Panc1 (cell line): ENCODE measurements at regions not wholly inside any gene's neighbourhood (a gene's known extent, or its start where the extent isn't known, plus 50 kb on each side); places are given as distances from the start of the nearest gene placed in this dataset.

Experiments
- ATAC-seq: fragments of 200-7000 bp; cut with Tn5 transposase; 2 replicates; pipeline ENCODE4 v1.9.1; 2020; ENCODE audit warnings: mild to moderate bottlenecking, moderate library complexity
- BruUV-seq: library from RNA; stranded (reverse); fragments of 400-500 nt; replicated peaks from 2 replicates; lab custom pipeline; 2021; lab: Mats Ljungman, UMichigan
- CTCF ChIA-PET: fragments of 300-600 bp; sonication (Branson Sonifier 250); formaldehyde crosslinking; loops from one replicate; lab custom pipeline; 2022; ENCODE audit warnings: antibody characterized with exemption; lab: Charles Lee
- POLR2A ChIA-PET: fragments of 300-600 bp; sonication (Branson Sonifier 250); formaldehyde crosslinking; loops from one replicate; lab custom pipeline; 2022; ENCODE audit warnings: antibody characterized with exemption; lab: Charles Lee
- DNase-seq: peaks from one replicate; pipeline ENCODE4 v3.0.0-alpha.2; 2010; ENCODE audit warnings: low read depth, low spot score
- H3K27ac ChIP-seq: 2 replicates; pipeline ENCODE4 v1.5.1; 2011; ENCODE audit warnings: mild to moderate bottlenecking, low read length, inconsistent platforms
- H3K27me3 ChIP-seq: fragments of 200-500 bp; sonication (Bioruptor generic); 2 replicates; pipeline ENCODE4 v1.6.0; 2014; ENCODE audit warnings: low read length, inconsistent platforms; ENCODE audit not compliant: control insufficient read depth, insufficient read depth
- H3K36me3 ChIP-seq: fragments of 200-500 bp; sonication (Bioruptor generic); 2 replicates; pipeline ENCODE4 v1.5.1; 2014; ENCODE audit warnings: inconsistent platforms, mild to moderate bottlenecking, low read length, moderate library complexity; ENCODE audit not compliant: control insufficient read depth, insufficient read depth
- H3K4me1 ChIP-seq: 2 replicates; pipeline ENCODE4 v1.5.1; 2011; ENCODE audit warnings: inconsistent platforms, mild to moderate bottlenecking, low read length, moderate library complexity; ENCODE audit not compliant: control insufficient read depth, insufficient read depth
- H3K4me3 ChIP-seq, 2 experiments: 2 replicates each; pipeline ENCODE4 v1.5.1; 2011 to 2012; ENCODE audit warnings: low read depth in 2 of 2, low read length in 2 of 2, mild to moderate bottlenecking in 2 of 2, inconsistent platforms in 1 of 2, moderate library complexity in 1 of 2
- H3K9me3 ChIP-seq: fragments of 200-500 bp; sonication (Bioruptor generic); 2 replicates; pipeline ENCODE4 v1.5.1; 2014; ENCODE audit warnings: low read depth, mild to moderate bottlenecking, inconsistent platforms, low read length, moderate library complexity; ENCODE audit not compliant: control insufficient read depth, insufficient read depth
- CTCF ChIP-seq: fragments of 450-650 bp; IDR thresholded peaks from 2 replicates; pipeline ENCODE4 v1.5.1; 2017; ENCODE audit warnings: mild to moderate bottlenecking
- POLR2AphosphoS5 ChIP-seq: IDR thresholded peaks from 2 replicates; pipeline ENCODE4 v1.6.1; 2012; ENCODE audit warnings: mild to moderate bottlenecking, low read depth, low read length, moderate library complexity
- REST ChIP-seq, 2 experiments: IDR thresholded peaks; 2 replicates each; pipeline ENCODE4 v1.6.1; 2011 to 2012; ENCODE audit warnings: low read depth in 2 of 2, control low read depth in 1 of 2, low read length in 1 of 2, mild to moderate bottlenecking in 1 of 2, moderate library complexity in 1 of 2; ENCODE audit not compliant: insufficient read depth in 1 of 2
- SIN3A ChIP-seq: IDR thresholded peaks from 2 replicates; pipeline ENCODE4 v1.6.1; 2012; ENCODE audit warnings: low read depth, mild to moderate bottlenecking, low read length, moderate library complexity, borderline replicate concordance; ENCODE audit not compliant: insufficient read depth
- TCF7L2 ChIP-seq: IDR thresholded peaks from 2 replicates; pipeline ENCODE4 v1.6.1; 2011; ENCODE audit warnings: mild to moderate bottlenecking, low read depth, low read length, inconsistent platforms
- in situ Hi-C: cut with HindIII; loops from 2 replicates; pipeline ENCODE4 v1.10.0; 2016; ENCODE audit warnings: low sequenced_read_pairs, low pct_unique_long_range_greater_than_20kb
- intact Hi-C: fragments of 100-400 bp; cut with micrococcal nuclease; formaldehyde crosslinking; loops from one replicate; pipeline ENCODE4 v1.10.0; 2022; ENCODE audit not compliant: unreplicated experiment

- ATAC-seq (no peak), DNase-seq (no peak)
- in situ Hi-C loops, result no loop called here
- TF ChIP-seq TCF7L2, result no peak
- TF ChIP-seq POLR2AphosphoS5, result no peak
- TF ChIP-seq REST (IDR thresholded peaks at IDR 0.05; ENCODE audit: insufficient read depth in 1 of 2, low read depth in 2 of 2, low read length in 1 of 2), result no peak
- no peak for TF ChIP-seq SIN3A
- TF ChIP-seq CTCF, result no peak
- no peaks in the 10 kb centered on the region for H3K36me3 ChIP-seq
- H3K27me3 ChIP-seq, result no peaks in the 10 kb centered on the region
- no peaks in the 10 kb centered on the region for H3K4me1 ChIP-seq
- no peaks in the 10 kb centered on the region for H3K9me3 ChIP-seq
- no peak overlapping the region for H3K27ac ChIP-seq
- no TSS peak for BruUV-seq
- intact Hi-C loops, result no loop called here
- no peak overlapping the region for H3K4me3 ChIP-seq
- CTCF ChIA-PET, result no interaction called here
- POLR2A ChIA-PET, result no interaction called here
Observed at GRCh38 chr12:118777504-118777903, 203.8 kb upstream of the SRRM4 start.

GRCh38 chr12:118778077-118778476 is 203.3 kb upstream of the SRRM4 start:
- H3K4me3 ChIP-seq, result no peak overlapping the region
- H3K27ac ChIP-seq, result no peak overlapping the region
- ATAC-seq (no peak), DNase-seq (no peak)
- CTCF ChIA-PET, result no interaction called here
- H3K9me3 ChIP-seq, result no peaks in the 10 kb centered on the region
- no peaks in the 10 kb centered on the region for H3K27me3 ChIP-seq
- BruUV-seq, result no TSS peak
- TF ChIP-seq CTCF, result no peak
- no peak for TF ChIP-seq REST (IDR thresholded peaks at IDR 0.05; ENCODE audit: insufficient read depth in 1 of 2, low read depth in 2 of 2, low read length in 1 of 2)
- TF ChIP-seq SIN3A, result no peak
- TF ChIP-seq POLR2AphosphoS5, result no peak
- TF ChIP-seq TCF7L2, result no peak
- in situ Hi-C loops (no loop called here), intact Hi-C loops (no loop called here)
- POLR2A ChIA-PET, result no interaction called here
- no peaks in the 10 kb centered on the region for H3K36me3 ChIP-seq
- no peaks in the 10 kb centered on the region for H3K4me1 ChIP-seq
